ENCODE measurements at regions not wholly inside any gene's neighbourhood (a gene's known extent, or its start where the extent isn't known, plus 50 kb on each side); places are given as distances from the start of the nearest gene placed in this dataset.

GRCh38 chr20:4610871-4611270, 75.4 kb upstream of the PRNP start:
- DNase-seq (ENCODE audit: low read depth in 2 of 2), result no peak
- Histone ChIP-seq H4K20me1 (ENCODE audit: control insufficient read depth, extremely low read depth, insufficient read depth, low read length) (no peaks in the 10 kb centered on the region), H3K9ac (ENCODE audit: insufficient read depth, low read length) (no peak overlapping the region)

GRCh38 chr20:4609511-4609910, 76.7 kb upstream of the PRNP start:
- Histone ChIP-seq H3K4me1 (ENCODE audit: control insufficient read depth, extremely low read depth, insufficient read depth, low read length) (no peaks in the 10 kb centered on the region), H3K4me3 (replicated peaks in 1 of 4; ENCODE audit: control extremely low read depth in 1 of 4, insufficient read depth in 1 of 4, low read depth in 3 of 4, low read length in 4 of 4) (no peak overlapping the region), H3K9ac (ENCODE audit: insufficient read depth, low read length) (no peak overlapping the region), H3K36me3 (ENCODE audit: control insufficient read depth, insufficient read depth, low read length) (no peaks in the 10 kb centered on the region), H3K27ac (ENCODE audit: insufficient read depth, low read length) (no peak overlapping the region), H3K27me3 (ENCODE audit: control insufficient read depth, insufficient read depth, low read length) (no peaks in the 10 kb centered on the region), H3K9me3 (ENCODE audit: control insufficient read depth, insufficient read depth, low read depth, low read length) (no peaks in the 10 kb centered on the region), H4K20me1 (ENCODE audit: control insufficient read depth, extremely low read depth, insufficient read depth, low read length) (no peaks in the 10 kb centered on the region), H2AFZ (ENCODE audit: low read length) (no peak overlapping the region), H3K79me2 (ENCODE audit: control insufficient read depth, insufficient read depth, low read length) (no peaks in the 10 kb centered on the region), H3K4me2 (ENCODE audit: extremely low read depth, insufficient read depth, low read length) (no peak overlapping the region)
- TF ChIP-seq EZH2 (IDR thresholded peaks at IDR 0.05; ENCODE audit: low read length, missing control alignments) (no peak), CTCF (conservative IDR thresholded peaks at IDR 0.05 in 1 of 2, IDR thresholded peaks at IDR 0.05 in 1 of 2; ENCODE audit: low read depth in 1 of 2, low read length in 2 of 2) (no peak)
- no peak for DNase-seq (ENCODE audit: low read depth in 2 of 2)

More at GRCh38 chr20:4610871-4611270, 75.4 kb upstream of the PRNP start:
- H3K4me2 ChIP-seq (ENCODE audit: extremely low read depth, insufficient read depth, low read length), result no peak overlapping the region
- H2AFZ ChIP-seq (ENCODE audit: low read length), result no peak overlapping the region
- no peaks in the 10 kb centered on the region for H3K36me3 ChIP-seq (ENCODE audit: control insufficient read depth, insufficient read depth, low read length)
- H3K4me3 ChIP-seq (replicated peaks in 1 of 4; ENCODE audit: control extremely low read depth in 1 of 4, insufficient read depth in 1 of 4, low read depth in 3 of 4, low read length in 4 of 4), result no peak overlapping the region
- no peaks in the 10 kb centered on the region for H3K27me3 ChIP-seq (ENCODE audit: control insufficient read depth, insufficient read depth, low read length)
- no peaks in the 10 kb centered on the region for H3K79me2 ChIP-seq (ENCODE audit: control insufficient read depth, insufficient read depth, low read length)
- no peak overlapping the region for H3K27ac ChIP-seq (ENCODE audit: insufficient read depth, low read length)
- no peaks in the 10 kb centered on the region for H3K4me1 ChIP-seq (ENCODE audit: control insufficient read depth, extremely low read depth, insufficient read depth, low read length)
- no peaks in the 10 kb centered on the region for H3K9me3 ChIP-seq (ENCODE audit: control insufficient read depth, insufficient read depth, low read depth, low read length)
- TF ChIP-seq EZH2 (IDR thresholded peaks at IDR 0.05; ENCODE audit: low read length, missing control alignments) (no peak), CTCF (conservative IDR thresholded peaks at IDR 0.05 in 1 of 2, IDR thresholded peaks at IDR 0.05 in 1 of 2; ENCODE audit: low read depth in 1 of 2, low read length in 2 of 2) (no peak)

GRCh38 chr20:4608861-4609260, 77.4 kb upstream of the PRNP start:
- Histone ChIP-seq H2AFZ (ENCODE audit: low read length) (no peak overlapping the region), H3K4me2 (ENCODE audit: extremely low read depth, insufficient read depth, low read length) (no peak overlapping the region), H3K27me3 (ENCODE audit: control insufficient read depth, insufficient read depth, low read length) (no peaks in the 10 kb centered on the region), H3K9ac (ENCODE audit: insufficient read depth, low read length) (no peak overlapping the region), H3K27ac (ENCODE audit: insufficient read depth, low read length) (no peak overlapping the region), H3K79me2 (ENCODE audit: control insufficient read depth, insufficient read depth, low read length) (no peaks in the 10 kb centered on the region), H4K20me1 (ENCODE audit: control insufficient read depth, extremely low read depth, insufficient read depth, low read length) (no peaks in the 10 kb centered on the region), H3K9me3 (ENCODE audit: control insufficient read depth, insufficient read depth, low read depth, low read length) (no peaks in the 10 kb centered on the region), H3K36me3 (ENCODE audit: control insufficient read depth, insufficient read depth, low read length) (no peaks in the 10 kb centered on the region), H3K4me3 (replicated peaks in 1 of 4; ENCODE audit: control extremely low read depth in 1 of 4, insufficient read depth in 1 of 4, low read depth in 3 of 4, low read length in 4 of 4) (no peak overlapping the region), H3K4me1 (ENCODE audit: control insufficient read depth, extremely low read depth, insufficient read depth, low read length) (peaks cover 3% of the 10 kb centered on the region)
- DNase-seq (ENCODE audit: low read depth in 2 of 2), result no peak
- TF ChIP-seq EZH2 (IDR thresholded peaks at IDR 0.05; ENCODE audit: low read length, missing control alignments) (no peak), CTCF (conservative IDR thresholded peaks at IDR 0.05 in 1 of 2, IDR thresholded peaks at IDR 0.05 in 1 of 2; ENCODE audit: low read depth in 1 of 2, low read length in 2 of 2) (no peak)

Data from fibroblast of lung (primary cell).